ENCODE measurements at regions not wholly inside any gene's neighbourhood (a gene's known extent, or its start where the extent isn't known, plus 50 kb on each side); places are given as distances from the start of the nearest gene placed in this dataset.

DNA sequence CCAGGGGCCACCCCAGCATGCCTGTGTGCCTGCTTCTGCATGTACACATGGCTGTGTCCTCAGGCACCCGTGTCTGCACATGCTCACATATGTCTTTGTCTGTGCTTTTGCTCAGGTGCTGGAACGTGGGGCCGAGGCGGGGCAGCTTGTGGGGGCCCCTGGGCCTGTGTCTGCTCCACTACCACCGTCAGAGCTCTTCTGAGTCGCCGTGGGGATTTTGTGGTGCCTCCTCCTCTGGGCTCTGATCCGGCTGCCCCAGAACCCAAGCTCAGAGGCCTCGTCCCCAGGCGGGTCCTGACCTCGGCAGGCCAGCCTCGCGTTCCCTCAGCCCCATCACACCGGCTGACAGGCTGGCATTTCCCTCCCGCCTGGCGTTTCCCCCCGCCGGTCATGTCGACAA, 104.6 kb upstream of the ACTRT2 start:
- DNase-seq (ENCODE audit: low spot score): no peak

DNA sequence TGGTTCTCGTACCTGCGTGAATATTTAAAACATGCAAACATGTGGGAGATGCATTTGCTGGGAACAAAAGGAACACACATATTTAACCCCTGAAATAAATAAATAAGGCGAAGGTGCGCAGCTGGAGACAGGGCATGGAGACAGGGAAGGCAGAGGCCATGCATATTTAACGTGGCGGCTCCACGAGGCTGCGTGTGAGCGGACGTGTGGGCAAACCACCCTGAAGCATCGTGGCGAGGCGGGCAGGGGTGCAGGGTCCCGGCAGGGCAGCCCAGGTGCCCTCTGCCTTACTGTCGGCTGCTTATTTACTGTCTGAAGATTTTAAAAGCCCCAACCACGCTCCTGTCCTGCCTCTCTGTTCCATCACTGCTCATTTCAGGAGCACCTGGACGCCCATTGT, 104.0 kb upstream of the ACTRT2 start:
- DNase-seq (ENCODE audit: low spot score): no peak

DNA sequence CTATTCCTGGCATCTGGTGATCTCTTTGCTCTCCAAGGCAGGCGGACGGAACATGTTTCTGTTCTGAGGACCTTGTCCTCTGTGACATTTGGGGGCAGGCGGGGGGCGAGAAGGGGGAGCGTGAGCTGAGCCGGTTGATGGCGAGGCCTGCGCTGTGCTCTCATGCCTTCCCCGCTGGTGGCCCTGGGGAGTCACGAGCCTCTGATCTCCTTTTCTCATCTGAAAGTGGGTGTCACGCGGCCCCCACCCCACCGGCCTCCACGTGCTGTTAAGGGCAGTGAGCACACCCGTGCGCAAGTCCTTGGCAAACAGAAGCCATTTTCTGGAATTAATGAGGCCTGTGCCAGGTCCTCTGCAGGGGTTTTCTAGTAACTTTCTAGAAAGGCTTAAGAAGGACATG, 102.8 kb upstream of the ACTRT2 start:
- DNase-seq (ENCODE audit: low spot score): no peak

DNA sequence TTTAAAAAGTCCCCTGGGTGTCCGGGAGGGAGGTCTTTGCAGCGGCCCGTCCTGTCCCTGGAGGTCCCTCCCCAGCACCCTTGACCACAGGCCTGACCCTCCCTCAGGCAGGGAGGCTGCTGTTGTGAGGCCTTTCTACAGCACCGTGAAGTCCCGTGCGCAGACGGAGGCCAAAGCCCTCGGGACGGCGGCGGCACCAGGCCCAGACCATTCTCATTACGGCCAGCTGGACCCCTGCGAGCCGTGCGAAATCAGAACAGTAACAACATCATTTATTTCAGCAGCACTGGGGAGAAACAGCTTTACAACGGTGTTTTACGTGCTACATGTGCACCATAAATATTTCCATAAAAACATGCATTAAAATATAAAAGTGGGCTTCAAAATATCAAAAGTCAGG, 101.4 kb upstream of the ACTRT2 start:
- DNase-seq (ENCODE audit: low spot score): no peak

DNA sequence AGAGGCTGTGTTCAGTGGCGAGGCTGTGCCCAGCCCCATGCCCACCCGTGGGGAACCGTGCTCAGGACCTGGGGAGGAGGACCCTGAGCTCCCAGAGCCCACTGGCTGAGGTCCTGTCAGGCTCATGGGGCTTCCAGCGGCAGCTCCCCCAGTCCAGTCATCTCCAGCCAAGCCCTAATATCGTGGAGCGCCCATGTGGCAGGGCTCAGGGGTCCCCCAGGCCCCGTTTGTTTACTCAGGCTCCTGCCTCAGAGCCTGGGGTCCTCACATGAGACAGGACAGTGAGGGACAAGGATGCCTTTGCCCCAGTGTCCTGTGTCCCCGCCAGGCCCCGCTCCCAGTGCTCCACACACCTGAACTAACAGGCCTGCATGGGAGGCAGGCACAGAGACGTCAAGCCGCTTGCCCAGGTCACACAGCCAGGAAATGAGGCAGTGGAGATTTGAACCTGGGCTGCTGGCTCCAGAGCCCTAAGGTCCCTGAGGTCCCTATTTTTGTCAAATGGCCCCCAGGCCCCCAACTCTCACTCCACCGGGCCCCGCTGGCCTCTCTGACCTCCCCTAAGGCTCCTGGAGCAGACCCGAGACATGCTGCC, 100.7 kb upstream of the ACTRT2 start:
- no peak for DNase-seq (ENCODE audit: low spot score)

DNA sequence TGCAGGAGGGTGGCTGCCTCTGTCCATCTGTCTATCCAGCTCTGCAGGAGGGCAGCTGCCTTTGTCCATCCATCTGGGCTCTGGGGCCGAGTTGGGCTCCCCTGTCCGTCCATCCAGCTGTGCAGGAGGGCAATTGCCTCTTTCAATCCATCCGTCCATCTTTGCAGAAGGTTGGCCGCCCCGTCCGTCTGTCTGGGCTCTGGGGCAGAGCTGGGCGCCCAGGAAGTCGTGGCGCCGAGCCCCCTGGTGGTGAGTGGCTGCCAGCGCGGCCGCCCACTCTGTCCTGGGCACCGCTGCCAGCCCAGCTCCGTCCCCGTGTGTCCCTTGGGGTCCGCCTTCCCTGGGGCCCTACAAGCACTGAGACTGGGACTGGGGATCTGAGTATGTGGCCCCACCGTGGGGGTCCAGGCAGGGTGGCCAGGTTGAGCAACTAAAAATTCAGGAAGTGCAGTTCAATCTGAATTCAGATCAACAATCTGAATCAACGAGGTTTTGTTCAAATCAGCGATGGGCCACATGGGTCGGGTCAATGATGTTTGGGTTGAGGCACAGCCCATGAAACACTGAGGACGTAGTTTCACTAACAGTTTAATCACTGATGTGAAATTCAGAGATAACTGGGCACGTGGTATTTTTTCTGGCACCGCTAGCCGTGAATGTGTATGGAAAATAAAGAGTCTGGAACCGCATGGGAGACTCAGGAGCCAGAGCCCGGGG, 99.1 kb upstream of the ACTRT2 start:
- DNase-seq (ENCODE audit: low spot score): no peak

DNA sequence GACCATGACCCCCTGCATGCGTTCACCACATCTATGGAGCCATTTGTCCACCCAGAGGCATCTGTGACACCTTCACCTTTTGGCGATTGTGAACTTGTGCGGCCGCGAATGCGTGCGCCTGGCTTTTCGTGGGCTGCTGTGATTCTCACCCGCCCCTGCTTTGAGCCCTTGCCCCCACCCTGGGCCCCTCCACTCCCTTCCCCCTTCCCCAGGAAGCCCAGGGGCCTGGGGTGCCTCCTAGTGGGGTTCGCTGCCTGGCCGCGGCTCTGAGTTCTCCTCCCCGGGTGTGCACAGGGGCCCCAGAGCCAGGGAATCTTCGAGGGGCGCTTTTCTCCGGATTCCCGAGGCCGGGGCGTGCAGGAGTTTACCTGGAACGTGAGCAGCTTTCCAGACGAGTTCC, 97.9 kb upstream of the ACTRT2 start:
- DNase-seq (ENCODE audit: low spot score): no peak

DNA sequence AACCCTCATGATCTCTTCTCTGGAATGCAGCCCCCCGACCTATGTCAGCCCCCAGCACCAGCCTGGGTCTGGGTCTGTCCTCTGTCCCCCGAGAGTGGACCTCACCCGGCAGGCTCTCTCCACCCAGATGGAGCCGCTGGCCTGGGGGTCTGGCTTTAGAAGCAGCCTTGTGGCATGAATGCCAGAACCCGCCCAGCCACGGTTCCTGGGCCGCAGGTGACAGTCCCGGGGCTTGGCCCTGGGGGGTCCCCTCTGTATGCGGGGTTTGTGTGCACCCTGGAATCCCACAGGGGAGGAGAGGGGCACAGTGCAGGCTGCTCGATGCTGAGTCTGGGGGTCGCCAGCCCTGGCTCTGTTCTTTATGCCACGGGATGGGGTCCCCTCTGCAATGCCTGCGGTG, 96.0 kb upstream of the ACTRT2 start:
- no peak for DNase-seq (ENCODE audit: low spot score)

DNA sequence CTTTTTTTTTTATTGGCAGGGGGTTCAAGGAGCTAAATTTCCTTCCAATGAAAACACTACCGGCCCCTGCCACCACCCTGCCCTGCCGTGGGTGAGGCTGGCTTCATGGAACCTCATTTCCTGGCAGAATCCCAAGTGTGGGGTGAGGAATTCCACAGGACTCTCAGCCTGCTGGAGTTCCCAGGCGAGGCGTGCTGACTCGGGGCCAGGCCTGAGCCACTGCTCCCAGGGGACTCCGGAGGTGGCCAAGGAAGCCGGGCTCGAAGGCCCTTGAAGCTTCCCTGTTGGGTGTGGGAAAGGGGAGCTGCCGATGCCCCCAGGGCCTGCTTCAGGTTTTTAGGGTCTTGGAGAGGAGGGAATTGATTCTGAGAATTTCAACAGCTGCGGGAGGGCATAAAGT, 95.3 kb upstream of the ACTRT2 start:
- DNase-seq (ENCODE audit: low spot score): no peak

DNA sequence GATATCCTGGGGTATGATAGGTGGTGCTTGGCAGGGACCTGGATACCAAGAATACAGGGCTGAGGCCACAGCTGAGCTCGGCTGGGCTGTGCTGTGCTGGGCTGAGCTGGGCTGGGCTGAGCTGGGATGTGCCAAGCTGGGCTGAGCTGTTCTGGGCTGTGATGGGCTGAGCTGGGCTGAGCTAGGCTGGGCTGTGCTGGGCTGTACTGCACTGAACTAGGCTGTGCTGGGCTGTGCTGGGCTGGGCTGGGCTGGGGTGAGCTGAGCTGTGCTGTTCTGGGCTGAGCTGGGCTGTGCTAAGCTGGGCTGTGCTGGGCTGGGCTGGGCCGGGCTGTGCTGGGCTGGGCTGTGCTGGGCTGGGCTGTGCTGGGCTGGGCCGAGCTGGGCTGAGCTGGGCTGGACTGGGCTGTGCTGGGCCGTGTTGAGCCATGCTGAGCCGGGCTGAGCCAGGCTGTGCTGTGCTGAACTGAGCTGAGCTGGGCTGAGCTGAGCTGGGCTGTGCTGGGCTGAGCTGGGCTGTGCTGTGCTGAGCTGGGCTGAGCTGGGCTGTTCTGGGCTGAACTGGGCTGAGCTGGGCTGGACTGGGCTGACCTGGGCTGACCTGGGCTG, 94.7 kb upstream of the ACTRT2 start:
- DNase-seq (ENCODE audit: low spot score): no peak

DNA sequence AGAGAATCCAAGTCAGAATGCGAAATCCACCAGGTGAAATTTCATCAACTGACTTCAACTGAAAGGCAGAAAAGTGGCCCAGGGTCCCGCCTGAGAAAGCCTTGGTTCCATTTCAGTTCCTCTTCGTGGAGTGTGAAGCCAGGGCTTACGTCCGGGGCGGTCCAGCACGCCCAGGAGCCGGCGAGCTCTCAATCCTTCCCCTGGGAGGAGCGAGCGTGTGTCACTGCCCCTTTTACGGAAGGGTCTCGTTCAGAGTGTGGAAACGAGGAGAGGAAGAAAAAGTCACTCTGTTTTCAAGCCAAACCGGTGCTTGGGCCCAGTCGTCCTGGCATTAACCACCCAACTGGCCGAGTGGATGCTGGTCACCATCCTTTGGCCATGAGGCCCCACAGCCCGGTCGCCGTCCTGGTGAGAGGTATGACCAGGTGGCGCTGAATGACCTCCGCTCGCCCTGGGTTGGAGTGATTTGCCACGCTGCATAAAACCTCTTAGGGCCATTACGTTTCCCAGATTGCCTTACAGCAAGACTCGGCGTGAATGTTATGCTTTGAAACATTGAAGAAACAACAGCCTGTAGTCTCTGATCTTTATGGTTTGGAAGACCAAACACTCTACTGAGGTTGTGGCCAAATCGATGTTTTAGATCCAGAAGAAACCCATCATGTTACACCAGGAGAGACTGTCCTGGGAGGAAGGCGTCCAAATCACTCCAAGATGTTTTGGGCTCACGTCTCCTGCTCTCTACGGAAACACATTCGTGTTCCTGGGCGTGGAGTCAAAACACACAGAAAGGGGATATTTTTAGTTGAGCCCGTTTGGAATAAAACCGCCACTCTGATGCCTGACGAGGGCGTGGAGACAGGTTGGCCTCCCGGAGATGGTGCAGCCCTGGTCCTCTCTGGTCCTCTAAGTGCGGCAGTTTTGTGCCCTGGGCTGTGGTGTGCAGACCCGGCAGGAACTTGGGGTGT, 93.6 kb upstream of the ACTRT2 start:
- DNase-seq (ENCODE audit: low spot score): no peak

DNA sequence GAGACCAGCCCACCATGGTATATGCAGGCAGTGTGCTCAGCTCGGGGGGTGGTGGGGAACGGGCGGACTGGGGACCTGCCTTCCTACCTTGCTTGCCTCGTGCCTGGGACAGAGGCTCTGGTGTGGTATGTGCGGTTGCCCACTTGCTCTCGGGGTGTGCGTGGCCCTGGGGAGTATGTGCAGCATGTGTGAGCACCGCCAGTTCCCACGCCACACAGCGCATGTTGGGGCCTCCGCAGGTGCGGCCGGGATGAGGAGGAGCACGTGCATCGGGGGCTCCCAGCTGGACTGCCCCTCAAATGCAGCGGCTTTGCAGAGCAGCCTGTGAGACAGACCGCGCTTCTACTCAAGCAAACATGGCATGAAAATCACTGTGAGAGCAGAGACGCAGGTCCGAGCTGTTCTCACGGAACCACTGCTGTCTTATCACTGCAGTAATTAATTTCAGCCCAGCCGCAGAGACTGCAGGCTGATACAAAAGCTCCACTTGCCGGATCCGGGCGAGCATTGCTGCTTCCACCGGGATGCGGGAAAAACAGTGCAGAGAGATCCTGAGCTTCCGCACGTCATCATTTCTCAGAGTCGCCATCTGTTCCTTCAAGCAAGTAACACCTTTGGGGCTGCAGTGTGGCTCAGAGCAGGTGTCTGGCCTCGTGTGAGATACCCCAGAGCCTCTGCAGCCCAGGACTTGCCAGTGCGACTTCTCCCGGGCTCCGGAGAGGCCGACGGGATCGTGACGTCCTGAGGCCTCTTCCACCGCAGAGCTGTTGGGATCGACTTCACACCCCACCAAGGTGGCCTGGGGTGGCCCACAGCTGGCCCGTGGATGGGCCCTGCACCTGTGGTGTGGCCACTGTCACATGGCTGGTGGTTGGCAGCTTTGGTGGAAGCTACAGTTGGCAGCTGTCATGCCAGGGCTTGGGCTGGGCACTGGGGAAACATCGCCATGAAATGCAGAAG, 92.6 kb upstream of the ACTRT2 start:
- no peak for DNase-seq (ENCODE audit: low spot score)

DNA sequence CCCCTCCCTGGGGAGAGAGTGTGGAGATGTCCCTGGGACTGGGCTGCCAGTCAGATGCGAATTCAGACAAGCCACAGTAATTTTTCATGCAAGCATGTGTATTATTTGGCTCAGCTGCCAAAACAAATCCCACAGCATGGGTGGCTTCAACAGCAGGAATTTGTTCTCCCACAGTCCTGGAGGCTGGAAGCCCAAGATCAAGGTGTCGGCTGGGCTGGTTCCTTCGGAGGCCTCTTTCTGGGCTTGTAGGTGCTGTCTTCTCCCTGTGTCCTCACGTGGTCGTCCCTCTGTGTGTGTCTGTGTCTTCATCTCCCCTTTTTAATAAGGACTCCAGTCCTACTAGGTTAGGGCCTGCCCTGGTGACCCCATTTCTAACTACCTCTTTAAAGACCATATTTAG, 91.9 kb upstream of the ACTRT2 start:
- DNase-seq (ENCODE audit: low spot score): no peak

DNA sequence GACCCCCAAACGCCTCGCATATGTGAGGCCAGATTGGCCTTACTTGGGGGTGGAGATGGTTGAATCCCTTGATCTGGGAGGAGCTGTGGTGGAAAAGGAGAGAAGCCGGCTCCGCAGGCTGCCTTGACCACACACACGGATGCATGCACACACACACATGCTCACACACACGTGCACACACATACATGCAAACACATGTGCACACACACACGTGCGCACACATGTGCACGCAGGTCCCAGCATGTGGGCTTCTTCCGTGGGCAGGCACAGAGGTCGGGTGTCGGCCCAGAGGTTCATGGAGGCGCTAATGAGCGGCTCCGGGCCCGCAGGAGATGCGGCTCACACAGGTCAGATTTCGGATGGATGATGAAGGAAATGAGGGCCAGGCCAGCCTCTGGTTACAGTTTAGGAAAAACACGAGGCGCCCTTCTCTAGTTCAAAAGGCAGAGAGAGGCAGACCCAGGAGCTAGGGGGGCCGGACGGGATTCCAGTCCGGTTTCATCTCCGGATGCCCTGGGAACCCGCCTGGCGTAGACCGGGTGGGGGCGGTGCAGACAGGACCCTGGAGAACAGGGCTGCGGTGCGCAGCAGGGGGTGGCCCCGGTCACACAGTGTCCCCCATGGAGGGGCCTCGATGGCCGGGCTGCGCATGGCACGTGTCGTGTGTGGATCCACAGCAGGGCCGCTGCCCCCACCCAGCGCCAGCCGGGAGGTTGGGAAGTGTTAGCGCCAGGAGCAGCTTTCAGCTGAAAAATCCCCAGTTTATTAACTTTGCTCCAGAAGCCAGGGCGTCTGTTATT, 91.1 kb upstream of the ACTRT2 start:
- DNase-seq (ENCODE audit: low spot score): no peak

DNA sequence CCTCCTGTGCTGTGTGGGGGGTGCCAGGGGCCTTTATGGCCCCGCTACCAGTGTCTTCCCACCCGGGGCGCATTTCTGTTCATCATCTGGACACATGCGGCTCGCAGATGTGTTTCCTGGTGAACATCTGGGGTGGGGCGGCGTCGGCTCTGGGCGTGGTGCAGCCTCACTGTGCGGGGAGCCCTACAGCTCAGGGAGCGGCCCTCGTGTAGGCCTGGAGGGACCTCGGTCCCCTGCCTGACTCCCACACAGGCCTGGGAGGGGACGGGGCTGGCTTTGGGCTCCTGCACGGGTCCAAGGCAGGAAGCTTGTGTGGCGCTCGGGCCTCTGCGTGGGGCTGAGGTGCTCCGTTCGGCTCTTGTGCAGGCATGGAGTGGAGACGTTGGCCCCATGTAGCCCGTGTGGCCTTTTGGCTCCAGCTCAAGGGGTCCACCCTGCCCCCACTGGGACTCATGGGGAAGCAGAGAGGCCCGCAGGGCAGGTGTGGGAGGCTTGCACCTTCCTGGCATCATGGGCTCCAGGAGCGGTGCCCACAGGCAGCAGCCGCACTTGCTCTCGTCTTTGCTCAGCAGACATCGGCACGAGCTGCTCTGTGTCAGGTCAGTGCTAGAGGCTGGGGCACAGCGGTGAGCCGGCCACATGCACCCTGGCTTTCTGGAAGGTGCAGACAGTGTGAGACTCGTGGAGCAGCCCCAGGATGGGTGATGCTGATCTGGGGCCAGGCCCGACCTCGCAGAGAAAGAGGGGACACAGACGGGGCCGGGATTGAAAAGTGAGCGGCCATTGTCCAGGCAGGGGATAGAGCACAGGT, 90.1 kb upstream of the ACTRT2 start:
- DNase-seq (ENCODE audit: low spot score): no peak

DNA sequence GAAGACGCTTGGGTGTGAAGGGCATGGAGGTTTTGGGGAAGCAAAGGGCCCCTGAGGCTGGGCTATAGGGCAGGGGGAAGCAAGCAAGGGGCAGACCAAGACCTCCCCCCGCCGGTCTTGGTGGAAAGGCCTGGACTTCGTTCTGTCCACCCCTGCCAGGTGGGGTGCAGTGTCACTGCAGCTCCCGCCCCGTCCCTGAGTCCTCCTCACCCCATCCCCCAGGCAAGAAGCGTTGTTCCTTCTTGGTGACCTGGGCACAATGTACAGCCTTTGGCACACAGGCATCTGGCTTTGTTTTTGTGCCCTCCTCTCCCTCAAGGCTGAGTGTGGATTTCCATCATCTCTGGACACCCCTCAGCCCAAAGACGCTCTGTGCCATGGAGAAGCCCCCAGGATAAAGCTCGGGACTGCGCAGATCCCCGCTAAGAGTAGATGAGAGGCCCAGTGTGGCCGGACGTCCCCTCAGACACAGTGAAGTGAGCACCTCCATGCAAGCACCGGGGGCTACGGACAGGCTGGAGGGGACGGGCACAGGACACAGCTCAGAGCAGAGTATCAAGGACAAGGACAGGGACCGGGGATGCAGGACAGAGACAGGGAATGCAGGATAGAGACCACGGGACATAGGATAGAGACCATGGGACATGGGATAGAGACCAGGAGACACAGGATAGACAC, 89.4 kb upstream of the ACTRT2 start:
- DNase-seq (ENCODE audit: low spot score): no peak

DNA sequence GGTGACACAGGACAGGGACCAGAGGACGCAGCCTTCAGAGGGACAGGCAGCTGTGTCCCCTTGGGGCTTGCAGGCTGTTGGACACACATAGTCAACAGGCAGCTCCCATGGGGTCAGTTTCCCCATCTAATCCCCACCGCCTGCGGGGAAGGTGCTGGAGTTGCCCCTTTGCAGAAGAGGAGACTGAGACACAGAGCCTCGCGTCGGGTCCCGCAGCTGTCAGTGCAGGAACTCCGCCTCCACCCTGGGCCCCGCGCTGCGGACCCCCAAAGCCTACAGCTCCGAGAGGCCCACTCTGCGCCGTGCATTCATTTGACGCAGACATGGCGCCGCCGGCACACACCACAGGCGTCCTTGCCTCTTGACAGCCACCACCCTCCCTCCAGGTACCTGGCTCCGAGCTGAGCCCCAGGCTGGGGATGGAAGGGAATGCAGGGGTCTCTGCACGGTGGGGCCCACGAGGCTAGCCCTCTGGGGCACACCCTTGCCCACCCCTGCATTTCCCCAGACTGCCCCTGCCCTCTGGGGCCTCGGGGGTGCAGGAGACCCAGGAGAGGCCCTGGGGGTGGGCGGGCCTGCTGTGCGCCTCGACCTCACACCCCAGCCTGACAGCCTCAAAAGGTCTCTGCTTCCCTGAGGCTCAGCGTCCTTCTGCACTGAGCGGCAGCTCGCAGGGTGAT, 88.5 kb upstream of the ACTRT2 start:
- no peak for DNase-seq (ENCODE audit: low spot score)

All from SK-N-DZ (cell line).